RKO (cell line): ENCODE measurements at regions not wholly inside any gene's neighbourhood (a gene's known extent, or its start where the extent isn't known, plus 50 kb on each side); places are given as distances from the start of the nearest gene placed in this dataset.

Source experiments
- DNase-seq: peaks from one replicate; pipeline ENCODE4 v3.0.0-alpha.2; 2016; ENCODE audit warnings: low spot score

GRCh38 chr13:29955137-29955650 lies 104.8 kb upstream of the UBL3 start:
- DNase-seq, result no peak

GRCh38 chr13:29954082-29955028 lies 103.9 kb upstream of the UBL3 start:
- no peak for DNase-seq

- no peak for DNase-seq
Observed at GRCh38 chr13:29953542-29953941, 103.1 kb upstream of the UBL3 start.

GRCh38 chr13:29952245-29952644 lies 101.8 kb upstream of the UBL3 start:
- no peak for DNase-seq

GRCh38 chr13:29948791-29949190 lies 98.4 kb upstream of the UBL3 start:
- DNase-seq, result no peak

- DNase-seq, result no peak
Observed at GRCh38 chr13:29948244-29948643, 97.8 kb upstream of the UBL3 start.

GRCh38 chr13:29947839-29948238 lies 97.4 kb upstream of the UBL3 start:
- DNase-seq, result no peak

- DNase-seq, result no peak
Observed at GRCh38 chr13:29946093-29946492, 95.7 kb upstream of the UBL3 start.

- DNase-seq, result no peak
Observed at GRCh38 chr13:29943686-29944085, 93.3 kb upstream of the UBL3 start.

- DNase-seq, result no peak
Observed at GRCh38 chr13:29943273-29943672, 92.9 kb upstream of the UBL3 start.

GRCh38 chr13:29940715-29941114 lies 90.3 kb upstream of the UBL3 start:
- DNase-seq, result no peak

GRCh38 chr13:29939158-29939557 lies 88.7 kb upstream of the UBL3 start:
- DNase-seq, result no peak

- DNase-seq, result no peak
Observed at GRCh38 chr13:29937841-29938240, 87.4 kb upstream of the UBL3 start.

- no peak for DNase-seq
Observed at GRCh38 chr13:29937379-29937778, 87.0 kb upstream of the UBL3 start.

GRCh38 chr13:29936956-29937355 lies 86.5 kb upstream of the UBL3 start:
- DNase-seq, result no peak

- no peak for DNase-seq
Observed at GRCh38 chr13:29936051-29936813, 85.8 kb upstream of the UBL3 start.

- no peak for DNase-seq
Observed at GRCh38 chr13:29935309-29935981, 85.0 kb upstream of the UBL3 start.

- no peak for DNase-seq
Observed at GRCh38 chr13:29934531-29935308, 84.3 kb upstream of the UBL3 start.

GRCh38 chr13:29933401-29933800 lies 83.0 kb upstream of the UBL3 start:
- no peak for DNase-seq

- no peak for DNase-seq
Observed at GRCh38 chr13:29931696-29932095, 81.3 kb upstream of the UBL3 start.

- no peak for DNase-seq
Observed at GRCh38 chr13:29929062-29929847, 78.8 kb upstream of the UBL3 start.
